Posterior vena cava (tissue), 2 donors: ENCODE measurements at regions not wholly inside any gene's neighbourhood (a gene's known extent, or its start where the extent isn't known, plus 50 kb on each side); places are given as distances from the start of the nearest gene placed in this dataset.

Experiments
- DNase-seq: peaks from one replicate; pipeline ENCODE4 v3.0.0-alpha.2; 2020; ENCODE audit warnings: low spot score
- intact Hi-C, 2 donors: fragments of 100-400 bp; cut with DNase I; formaldehyde crosslinking; loops; one replicate each; pipeline versions ENCODE4 v1.14.1 to v1.14.2; 2022 to 2023
- donor health status: DM: yes; HTN: yes; CAD: no.
- donor health status: DM: yes; HTN: yes; CAD: no.

DNA sequence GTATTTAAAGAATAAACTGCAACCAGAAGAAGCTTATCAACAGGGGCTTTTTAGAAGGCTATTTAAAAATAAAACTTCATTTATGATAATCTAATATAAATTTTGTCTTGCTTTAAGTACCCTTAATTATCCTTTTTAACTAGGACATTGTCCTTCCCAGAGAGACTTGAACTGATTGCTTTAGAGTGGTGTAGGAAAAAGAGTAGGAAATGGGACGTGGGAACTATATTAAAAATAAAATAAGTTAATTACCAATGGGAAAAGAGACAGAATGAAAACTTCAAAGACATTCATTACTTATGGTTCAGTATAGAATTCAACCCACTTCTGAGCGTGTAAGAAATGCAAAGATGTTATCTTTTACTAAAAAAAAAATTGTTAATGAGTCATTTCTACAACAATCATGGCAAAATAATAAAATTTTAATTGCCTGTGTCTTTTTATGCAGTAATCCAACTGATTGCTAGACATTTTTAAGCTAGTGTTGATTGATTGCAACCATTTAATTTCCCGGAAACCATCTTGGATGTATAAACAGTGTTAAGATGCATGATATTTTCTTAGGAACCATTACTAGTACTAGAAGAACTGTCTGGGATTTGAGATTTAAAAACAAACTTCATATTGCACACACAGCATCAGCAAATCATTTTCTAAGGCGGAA lies 298.8 kb upstream of the UMPS start:
- intact Hi-C loops: no loop called here
- no peak for DNase-seq

DNA sequence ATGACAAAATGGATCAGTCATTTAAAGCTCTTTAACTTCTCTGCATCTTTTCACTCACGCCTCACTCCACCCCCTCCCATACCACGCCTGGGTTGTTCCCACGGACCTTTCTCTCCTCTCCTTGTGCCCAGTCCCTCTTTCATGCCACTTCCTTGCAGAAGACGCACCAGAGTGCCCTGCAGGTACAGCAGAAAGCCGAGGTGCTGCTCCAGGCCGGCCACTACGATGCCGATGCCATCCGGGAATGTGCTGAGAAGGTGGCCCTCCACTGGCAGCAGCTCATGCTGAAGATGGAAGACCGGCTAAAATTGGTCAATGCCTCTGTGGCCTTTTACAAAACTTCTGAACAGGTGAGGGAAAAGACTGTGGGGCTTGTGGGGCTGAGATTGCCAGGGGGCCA lies 296.1 kb upstream of the UMPS start:
- intact Hi-C loops: no loop called here
- DNase-seq: no peak

DNA sequence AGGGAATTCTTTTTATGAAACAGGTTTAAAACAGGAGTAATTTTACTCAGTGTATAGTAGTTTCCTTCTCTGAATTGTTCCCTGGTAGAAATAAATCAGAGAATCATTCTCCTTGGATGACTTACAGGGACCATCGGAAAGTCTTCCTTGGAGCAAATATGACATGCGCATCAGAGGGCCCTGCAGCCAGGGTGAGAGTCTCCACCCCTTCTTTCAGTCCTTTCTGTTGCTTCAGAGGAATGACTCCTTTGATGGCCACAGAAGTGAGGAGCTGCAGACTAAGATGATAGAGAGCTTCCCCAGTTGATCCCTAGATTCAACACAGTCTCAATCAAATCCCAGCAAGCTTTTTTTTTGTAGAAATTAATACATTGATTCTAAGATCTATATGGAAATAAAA lies 294.8 kb upstream of the UMPS start:
- intact Hi-C loops: no loop called here
- DNase-seq: no peak

DNA sequence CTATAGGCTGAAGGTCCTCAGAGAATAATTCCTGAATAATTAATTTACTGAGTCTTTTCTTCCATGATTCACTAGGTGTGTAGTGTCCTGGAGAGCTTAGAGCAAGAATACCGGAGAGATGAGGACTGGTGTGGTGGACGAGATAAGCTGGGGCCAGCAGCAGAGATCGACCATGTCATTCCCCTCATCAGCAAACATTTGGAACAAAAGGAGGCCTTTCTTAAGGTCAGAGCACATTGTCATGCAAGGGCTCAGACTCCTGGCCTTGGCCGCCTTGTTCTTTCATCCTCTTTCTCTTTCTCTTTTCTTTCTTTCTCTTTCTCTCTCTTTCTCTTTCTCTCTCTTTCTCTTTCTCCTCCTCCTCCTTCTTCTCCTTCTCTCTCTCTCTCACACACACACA lies 291.4 kb upstream of the UMPS start:
- intact Hi-C loops: no loop called here

DNA sequence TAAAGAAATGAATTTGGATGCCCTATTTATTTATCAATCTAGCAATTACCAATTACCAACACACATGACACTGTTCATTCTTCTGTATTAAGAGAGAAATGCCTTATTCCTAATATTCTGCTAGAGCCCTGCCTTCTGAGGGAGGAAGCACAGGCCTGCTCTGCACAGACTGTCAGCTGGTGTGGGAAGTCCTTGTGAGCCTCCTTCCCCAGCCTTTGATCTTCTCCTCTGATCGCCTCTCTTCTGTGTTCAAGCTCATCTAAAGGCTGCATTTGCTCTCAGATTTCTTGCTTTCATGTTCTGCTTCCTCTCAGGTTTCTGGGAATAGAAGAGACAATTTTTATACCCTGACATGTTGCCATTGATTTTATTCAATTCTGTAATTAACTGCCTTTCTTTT lies 290.6 kb upstream of the UMPS start:
- DNase-seq: no peak
- intact Hi-C loops: no loop called here

More for the DNA sequence above, 291.4 kb upstream of the UMPS start:
- DNase-seq: no peak

DNA sequence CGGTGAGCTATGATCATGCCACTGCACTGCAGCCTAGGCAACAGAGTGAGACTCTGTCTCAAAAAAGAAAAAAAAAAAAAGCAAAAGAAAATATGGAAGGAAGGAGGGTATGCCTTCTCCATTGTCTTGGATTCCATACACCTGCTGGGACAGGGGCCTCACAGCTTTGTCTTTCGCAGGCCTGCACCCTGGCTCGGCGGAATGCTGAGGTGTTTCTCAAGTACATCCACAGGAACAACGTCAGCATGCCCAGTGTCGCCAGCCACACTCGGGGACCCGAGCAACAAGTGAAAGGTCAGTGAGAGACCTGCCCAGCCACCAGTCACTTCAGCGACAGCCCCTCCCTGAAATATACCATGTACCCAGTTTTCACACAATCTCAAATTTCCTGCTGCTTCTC lies 288.5 kb upstream of the UMPS start:
- intact Hi-C loops: no loop called here
- DNase-seq: no peak

DNA sequence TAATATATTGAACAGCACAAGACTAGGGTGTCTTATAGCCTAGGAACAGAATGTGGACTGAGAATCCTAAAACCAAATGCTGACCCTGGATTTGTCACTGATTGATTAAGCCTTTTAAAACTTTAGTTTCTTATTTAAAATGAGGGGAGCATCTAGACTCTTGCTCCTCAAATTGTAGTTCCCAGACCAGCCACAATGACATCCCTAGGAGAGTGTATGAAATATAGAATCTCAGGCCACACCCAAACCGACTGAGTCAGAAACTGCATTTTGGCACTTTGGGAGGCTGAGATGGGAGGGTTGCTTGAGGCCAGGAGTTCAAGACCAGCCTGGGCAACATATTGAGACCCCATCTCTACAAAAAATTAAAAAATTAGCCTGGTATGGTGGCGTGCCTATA lies 287.8 kb upstream of the UMPS start:
- no peak for DNase-seq
- intact Hi-C loops: no loop called here

DNA sequence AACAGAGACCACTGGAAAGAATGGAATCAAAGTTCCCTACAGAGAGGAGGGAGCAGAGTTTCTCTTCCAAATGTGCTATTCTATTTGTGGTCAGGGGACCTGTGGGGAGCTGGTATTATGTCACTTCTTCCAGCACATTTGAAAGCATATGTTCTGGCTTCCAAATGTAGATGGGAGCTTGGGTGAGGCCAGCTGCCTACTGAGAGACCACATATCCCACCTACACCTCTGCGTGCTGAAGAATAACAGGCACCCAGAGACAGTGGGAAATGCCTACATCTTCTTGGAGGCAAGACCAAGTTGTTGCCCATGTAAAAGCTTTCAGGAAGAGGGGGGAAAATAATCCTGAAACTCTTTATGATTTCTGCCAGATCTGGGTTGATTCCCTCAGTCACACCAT lies 286.8 kb upstream of the UMPS start:
- no peak for DNase-seq
- intact Hi-C loops: no loop called here

DNA sequence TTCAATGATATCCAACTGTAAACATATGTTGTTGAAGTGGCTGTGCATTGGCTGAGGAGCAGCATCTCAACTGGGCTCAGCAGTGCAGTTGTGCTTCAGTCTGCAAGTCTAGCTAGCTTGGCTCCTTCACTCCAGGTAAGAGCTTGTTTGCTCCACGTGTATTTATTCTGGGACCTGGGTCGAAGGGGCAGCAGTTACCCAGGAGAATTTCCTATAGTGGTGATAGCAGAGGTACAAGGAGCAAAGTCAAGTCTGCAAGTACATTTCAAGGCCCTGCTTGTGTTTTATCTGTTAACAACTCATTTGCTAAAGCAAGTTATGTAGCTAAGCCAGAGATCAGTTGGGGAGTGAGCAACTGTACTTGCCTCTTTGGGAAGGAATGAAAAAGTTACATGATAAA lies 286.2 kb upstream of the UMPS start:
- no peak for DNase-seq
- intact Hi-C loops: no loop called here

DNA sequence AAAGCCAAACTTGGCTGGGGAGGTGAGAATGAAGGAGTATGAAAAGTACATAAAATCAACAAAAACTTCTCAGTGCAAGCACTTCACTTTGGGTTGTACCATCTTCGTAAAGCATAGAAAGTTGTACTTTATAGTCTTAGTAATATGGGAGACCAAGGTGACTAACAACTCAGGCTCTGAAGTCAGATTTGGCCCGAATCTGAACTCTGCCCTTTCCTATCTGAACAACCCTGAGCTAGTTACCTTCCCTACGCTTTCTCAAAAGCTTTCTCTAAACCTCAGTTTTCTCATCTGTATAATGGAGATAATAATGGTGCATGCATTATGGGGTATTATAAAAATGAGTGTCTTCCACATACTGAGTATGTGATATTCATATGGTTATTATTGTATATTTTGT lies 285.4 kb upstream of the UMPS start:
- DNase-seq: no peak
- intact Hi-C loops: no loop called here

DNA sequence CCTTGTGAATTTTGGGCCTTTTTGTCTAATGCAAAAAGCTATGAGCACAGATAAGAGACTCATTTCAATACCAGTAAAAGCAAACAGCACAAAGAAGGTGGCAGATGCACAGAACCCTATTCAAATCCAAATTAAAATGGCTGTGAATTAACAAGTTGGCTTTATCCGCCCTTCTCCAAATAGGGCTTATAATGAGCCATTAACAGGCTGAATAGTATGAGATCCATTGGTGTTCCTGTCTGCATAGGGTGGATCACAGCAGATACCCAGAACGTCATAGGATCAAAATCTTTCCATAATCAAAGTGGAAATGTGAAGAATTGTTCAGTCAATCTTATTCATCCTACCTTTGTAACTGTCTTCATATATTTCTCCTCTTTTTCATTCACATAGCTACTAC lies 282.4 kb upstream of the UMPS start:
- DNase-seq: no peak
- intact Hi-C loops: no loop called here

DNA sequence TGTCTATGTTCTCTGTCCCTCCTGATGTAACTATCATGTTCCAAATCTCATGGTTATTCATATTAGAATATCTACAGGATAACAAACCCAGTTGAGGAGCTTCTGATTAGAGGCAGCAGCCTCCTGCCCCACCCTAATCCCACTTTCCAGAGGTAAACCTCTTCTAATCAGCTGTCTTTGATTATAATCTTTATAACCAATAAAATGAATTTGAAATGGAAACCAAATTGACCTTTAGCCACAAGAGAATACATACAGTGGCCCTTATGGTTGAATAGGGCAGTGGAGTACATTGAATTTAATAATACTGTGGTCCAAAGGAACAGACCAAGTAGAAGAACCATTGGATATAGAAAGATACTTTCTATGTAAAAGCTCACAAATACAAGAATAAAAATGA lies 281.3 kb upstream of the UMPS start:
- intact Hi-C loops: no loop called here
- no peak for DNase-seq

DNA sequence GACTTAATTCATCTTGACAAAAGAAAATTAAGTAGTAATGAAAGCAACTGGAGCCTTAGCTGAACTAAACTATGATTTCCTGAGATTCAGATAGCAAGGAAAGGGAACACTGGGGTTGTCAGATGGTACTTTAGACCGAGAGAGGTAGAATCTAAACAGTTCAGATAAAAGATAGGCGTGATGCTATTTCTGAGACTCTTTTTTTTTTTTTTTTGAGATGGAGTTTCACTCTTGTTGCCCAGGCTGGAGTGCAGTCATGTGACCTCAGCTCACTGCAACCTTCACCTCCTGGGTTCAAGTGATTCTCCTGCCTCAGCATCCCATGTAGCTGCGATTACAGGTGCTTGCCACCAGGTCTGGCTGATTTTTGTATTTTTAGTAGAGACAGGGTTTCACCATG lies 279.9 kb upstream of the UMPS start:
- intact Hi-C loops: no loop called here

DNA sequence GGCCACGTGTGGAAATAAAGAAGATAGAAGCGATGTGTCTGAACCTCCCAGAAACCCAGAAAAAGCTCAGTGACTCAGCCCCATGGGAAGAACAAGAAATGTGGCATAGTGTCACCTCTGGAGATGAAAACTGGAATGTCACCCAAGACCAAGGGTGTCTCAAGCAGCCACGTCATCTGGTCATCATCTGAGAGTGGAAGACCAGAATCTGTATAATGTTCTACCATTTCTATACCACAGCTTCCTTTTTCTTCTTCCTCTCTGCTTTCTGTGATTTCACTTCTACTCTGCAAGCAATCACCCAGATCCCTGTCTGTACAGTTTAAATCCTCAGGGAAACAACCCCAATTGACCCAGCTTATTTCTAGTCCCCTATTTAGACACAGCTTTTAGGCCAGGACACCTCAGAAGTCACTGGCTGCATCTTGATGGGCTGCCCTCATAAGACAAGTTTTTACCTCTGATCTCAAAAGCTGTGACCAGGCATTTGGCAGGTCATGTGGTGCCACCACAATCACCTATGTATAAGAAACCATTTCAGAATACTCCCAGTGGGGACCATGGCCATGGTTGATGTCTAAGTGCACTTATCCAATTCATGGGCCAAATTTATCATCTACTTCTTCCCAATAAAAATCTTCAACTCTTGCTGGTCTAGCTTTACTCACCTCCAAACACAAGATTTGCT lies 278.5 kb upstream of the UMPS start:
- DNase-seq: no peak
- intact Hi-C loops: no loop called here

More for the DNA sequence above, 279.9 kb upstream of the UMPS start:
- DNase-seq: no peak

DNA sequence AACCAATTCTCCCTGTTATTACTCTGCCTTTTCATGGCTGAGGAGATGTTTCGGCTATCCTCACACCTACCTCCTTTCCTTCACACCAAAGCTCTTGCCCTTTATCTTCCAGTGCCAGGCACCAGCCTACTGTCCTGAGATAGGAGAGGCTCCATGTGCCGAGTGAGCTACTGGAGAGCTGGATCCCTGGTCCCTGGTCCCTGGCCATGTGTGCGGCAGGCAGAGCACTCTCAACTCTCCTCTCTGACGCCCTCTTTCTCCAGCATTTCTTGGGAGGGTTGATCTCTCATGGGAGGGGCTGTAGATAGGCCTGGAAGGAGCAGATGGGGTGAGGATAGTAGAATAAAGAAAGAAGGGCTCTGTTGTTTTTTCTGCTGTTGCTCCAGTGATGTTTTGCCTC lies 277.1 kb upstream of the UMPS start:
- no peak for DNase-seq
- intact Hi-C loops: no loop called here

DNA sequence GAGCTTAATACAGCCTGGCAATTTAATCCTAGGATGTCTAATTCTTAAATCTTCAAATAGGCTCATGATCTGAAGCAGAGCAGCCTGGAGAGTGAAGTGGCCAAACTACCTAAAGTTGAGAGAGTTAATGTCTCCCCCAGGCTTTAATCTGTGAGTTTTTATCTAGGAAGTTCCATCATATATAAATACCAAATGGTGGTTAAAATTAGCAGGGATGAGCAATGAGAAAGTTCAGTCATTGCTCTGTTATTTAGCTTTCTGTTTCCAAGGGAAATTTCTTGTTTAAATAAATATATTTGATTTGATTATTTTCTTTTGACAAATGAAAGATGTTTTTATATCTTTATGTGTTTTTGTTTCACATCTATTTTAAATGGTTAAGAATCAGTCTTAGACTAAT lies 274.4 kb upstream of the UMPS start:
- DNase-seq: no peak
- intact Hi-C loops: no loop called here

DNA sequence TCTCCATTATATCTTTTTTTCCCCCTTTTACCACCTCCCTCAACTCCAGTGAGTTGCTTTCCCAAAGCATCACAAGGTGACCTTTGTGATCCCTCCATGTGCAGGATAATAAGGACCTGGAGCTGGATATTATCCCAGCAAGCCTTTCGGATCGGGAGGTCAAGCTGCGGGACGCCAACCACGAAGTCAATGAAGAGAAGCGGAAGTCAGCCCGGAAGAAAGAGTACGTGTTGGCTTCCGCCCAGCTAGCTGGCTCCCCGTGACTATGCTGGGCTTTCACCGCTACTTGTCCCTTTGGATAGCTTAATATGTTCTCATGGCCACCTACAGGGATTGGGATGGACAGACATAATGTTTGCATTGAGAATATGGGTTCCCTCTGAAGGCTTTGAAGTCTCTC lies 273.7 kb upstream of the UMPS start:
- DNase-seq: no peak
- intact Hi-C loops: no loop called here

DNA sequence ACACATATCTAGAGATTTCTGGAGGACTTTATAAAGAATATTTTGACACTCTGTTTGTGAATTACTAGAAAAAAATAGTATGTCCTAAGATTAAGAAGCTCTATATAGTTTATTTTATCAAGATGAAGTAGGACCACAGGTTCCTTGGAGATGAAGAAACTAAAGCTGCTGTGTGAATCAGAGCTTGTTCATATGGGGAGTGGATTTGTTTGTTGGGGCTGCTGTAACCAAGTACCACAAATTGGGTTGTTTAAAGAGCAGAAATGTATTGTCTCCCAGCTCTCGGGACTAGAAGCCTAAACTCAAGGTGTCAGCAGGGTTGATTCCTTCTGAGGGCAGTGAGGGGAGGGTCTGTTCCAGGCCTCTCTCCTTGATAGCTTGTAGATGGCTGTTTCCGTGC lies 270.6 kb upstream of the UMPS start:
- intact Hi-C loops: loop anchor here (10.0 kb wide), 2 partner anchors 115 to 445 kb away; no protein-coding TSS in a partner anchor
- DNase-seq: no peak

DNA sequence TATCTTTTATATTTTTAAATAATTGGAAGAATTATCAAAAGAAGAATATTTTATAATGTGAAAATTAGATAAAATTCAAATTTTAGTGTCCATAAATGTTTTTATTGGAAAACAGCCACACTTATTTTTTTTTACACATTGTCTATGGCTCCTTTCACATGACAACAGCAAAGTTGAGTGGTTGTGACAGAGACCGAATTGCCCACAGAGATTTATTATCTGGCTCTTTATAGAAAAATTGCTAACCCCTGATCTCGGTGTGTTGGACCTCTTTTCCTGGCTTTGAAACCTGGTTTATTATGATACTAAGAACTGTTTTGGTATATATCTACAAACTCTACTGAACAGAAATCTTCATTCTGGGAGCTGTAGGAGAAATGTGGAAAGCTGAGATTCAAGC lies 269.1 kb upstream of the UMPS start:
- intact Hi-C loops: loop anchor here (10.0 kb wide), 2 partner anchors 116 to 446 kb away; no protein-coding TSS in a partner anchor
- DNase-seq: no peak

DNA sequence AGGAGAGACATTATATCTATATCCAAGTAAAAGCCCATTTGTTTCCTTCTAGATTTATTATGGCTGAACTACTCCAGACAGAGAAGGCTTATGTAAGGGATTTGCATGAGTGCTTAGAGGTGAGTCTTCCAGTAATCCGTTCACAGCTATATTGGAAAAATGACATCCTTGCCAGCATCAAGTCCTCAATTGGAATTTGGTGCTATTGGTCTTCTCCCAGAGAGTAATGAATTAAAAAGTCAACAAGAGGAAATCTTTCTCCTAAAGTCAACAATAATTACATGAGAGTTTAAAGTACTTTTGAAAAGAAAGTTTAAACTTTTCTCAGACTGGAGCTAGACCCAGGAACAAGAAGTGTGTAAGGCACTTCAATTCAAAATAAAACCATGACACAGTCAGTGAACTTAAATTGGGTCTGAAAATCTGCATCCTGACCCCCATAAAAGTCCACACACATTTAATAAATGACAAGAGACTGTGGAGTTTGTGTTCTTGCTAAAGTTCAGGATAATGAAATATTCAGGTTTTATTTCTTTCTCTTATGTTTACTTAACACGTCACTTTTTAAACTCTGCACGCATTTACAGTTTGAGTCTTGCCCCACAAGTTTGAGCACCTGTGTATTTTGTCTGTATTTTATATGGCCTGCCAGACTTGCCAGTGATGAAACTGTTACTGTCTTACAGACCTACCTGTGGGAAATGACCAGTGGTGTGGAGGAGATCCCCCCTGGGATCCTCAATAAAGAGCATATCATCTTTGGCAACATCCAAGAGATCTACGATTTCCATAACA lies 268.2 kb upstream of the UMPS start:
- intact Hi-C loops: loop anchor here (10.0 kb wide), 2 partner anchors 117 to 447 kb away; no protein-coding TSS in a partner anchor

More for the DNA sequence above, 268.2 kb upstream of the UMPS start:
- no peak for DNase-seq
